ENCODE measurements at regions not wholly inside any gene's neighbourhood (a gene's known extent, or its start where the extent isn't known, plus 50 kb on each side); places are given as distances from the start of the nearest gene placed in this dataset.
A peak's percentile ranks its signal among the peaks of the same experiment; 100 is the strongest.
"Not testable (repeated sequence)": the region's sequence is repeated elsewhere in the genome, so short reads cannot be mapped to it uniquely, and the experiment has no call there.

DNA sequence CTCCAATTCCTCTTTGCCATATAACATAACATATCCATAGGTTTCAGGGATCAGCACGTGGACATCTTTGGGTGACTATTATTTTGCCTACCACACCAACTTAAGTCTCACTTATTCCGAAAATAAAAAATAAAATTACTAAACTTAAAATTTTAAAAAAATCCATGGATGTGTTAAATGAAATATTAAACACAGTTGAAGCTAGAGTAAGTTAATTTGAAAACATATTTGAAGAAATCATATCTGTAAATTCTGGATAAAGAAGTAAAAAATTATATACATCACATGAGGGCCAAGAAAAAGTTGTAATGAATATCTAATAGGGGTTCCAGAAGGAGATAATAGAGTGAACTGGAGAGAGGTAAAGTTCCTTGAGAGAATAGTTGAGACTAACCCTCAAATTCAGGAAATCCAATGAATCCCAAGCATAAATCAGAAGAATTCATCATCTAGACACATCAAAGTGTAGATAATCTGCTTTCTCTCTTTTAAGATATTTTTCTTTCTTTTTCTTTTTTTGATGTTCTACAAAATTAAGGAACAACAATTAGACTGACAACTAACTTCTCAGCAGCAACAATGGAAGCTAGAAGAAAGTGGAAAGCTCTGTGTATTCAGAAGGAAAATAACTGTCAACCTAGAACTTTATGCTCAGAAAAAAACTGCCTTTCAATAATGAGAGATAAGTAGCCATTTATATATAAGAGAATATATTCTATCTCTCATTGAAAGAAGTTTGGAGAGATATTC, 147.4 kb downstream of the ABHD5 start:
- DNase-seq (ENCODE audit: low read depth in 2 of 2): no peak

DNA sequence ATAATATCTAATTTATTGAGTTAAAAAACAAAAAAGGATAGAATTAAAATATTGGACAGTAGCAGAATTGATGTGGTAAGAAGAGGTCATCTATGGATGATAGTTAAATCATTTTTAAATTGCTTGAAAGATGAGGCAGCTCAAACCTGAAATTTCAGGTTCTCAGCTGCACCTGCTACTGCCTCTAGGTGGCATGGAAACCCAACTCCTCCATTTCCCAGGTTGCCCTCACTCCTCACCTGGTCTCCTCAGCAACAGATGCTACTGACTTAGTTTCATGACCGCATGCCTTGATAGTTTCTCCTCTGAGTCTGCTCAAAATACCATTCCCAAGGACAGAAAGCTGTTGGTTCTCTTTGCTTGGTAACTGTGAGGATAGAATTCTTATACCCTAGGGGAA, 148.1 kb downstream of the ABHD5 start:
- DNase-seq (ENCODE audit: low read depth in 2 of 2): no peak

DNA sequence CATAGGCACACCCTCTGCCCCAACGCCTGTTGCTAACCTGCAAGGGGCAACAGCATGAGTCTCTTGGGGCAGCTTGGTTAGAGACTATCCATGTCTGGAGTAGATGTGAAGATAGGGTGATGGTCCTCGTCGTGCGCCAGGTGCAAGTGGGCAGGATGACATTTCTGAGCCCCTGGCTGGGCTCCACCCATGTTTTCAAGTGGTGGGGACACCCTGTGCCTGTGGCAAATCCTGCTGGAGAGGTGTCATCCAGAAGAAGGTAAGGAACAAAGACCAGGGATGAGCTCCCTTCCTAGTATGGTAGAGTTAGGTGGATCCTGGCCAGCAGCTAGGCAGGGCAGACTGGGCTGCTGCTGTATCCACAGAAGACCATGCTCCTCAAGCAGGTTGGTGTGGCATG, 152.6 kb downstream of the ABHD5 start:
- DNase-seq (ENCODE audit: low read depth in 2 of 2): no peak

DNA sequence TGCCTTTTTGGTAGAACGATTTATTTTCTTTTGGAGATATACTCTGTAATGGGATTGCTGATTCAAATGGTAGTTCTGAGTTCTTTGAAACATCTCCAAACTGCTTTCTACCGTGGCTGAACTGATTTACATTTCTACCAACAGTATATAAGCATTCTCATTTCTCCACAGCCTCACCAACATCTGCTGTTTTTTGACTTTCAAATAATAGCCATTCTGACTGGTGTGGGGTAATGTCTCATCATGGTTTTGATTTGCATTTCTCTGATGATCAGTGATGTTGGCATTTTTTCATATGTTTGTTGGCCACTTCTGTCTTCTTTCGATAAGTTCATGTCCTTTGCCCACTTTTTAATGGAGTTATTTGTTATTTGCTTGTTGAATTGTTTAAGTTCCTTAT, 154.0 kb downstream of the ABHD5 start:
- DNase-seq (ENCODE audit: low read depth in 2 of 2): no peak

DNA sequence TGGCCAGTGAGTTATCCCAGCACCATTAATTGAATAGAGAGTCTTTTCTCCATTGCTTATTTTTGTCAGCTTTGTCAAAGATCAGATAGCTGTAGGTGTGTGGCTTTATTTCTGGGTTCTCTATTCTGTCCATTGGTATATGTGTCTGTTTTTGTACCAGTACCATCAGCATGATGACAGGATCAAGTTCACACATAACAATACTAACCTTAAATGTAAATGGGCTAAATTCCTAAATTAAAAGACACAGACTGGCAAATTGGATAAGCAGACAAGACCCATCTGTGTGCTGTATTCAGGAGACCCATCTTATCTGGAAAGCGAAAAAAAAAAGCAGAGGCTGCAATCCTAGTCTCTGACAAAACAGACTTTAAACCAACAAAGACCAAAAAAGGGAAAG, 154.8 kb downstream of the ABHD5 start:
- DNase-seq (ENCODE audit: low read depth in 2 of 2): not testable (repeated sequence)

DNA sequence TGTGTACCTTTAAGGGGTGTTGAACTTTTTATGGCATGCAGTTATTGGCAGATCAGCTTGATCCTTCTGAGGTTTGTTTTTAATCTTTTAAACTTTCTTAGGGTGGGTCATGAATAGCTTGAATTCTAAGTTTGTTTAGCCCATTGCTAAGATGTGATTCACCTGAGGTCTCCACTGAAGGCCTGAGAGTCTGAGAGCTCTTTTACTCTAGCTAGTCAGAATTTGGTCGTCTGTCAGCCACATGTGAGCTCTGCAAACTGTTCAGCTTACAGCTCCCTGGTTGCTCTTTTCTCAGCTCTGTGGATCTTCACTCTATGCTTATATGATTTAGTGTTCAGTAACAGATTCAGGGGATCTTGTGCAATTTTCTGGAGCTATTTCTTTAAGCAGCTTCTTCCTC, 161.3 kb downstream of the ABHD5 start:
- DNase-seq (ENCODE audit: low read depth in 2 of 2): no peak

DNA sequence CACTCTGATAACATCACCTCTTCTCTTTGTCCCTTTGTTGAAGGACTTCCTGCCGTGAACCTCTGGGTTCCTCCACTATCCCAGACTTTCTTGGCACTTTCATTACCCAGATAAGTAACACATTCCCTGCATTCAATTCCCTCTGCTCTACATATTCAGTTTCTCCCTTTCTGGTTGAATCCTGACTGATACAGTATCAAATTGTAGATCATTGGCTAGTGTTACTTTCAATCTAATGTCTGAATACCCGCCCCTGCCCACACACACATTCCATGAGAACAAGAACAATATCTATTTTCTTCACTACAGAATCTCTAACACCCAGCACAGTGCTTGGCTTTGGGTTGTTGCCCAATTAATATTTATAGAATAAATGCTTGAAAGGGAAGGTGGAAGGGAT, 163.5 kb downstream of the ABHD5 start:
- no peak for DNase-seq (ENCODE audit: low read depth in 2 of 2)

DNA sequence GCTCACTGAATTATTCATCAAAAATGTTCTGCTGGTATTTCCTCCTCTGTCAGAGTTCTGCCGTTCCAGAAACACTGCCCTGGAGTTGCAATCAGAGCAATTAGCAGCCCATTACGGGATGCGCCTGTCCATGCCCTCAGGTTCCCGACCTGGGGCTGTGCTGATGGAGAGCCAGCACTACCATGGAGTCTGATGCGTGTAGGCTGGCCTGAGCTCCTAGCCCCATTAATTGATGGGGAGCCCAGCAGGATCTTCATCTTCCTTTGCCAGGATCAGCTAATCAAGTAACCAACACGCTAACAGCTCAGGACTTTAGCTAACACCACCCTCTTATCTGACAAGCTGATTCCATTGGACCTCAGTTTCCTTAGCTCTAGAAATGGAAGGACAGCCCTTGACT, 164.2 kb downstream of the ABHD5 start:
- DNase-seq (ENCODE audit: low read depth in 2 of 2): no peak

DNA sequence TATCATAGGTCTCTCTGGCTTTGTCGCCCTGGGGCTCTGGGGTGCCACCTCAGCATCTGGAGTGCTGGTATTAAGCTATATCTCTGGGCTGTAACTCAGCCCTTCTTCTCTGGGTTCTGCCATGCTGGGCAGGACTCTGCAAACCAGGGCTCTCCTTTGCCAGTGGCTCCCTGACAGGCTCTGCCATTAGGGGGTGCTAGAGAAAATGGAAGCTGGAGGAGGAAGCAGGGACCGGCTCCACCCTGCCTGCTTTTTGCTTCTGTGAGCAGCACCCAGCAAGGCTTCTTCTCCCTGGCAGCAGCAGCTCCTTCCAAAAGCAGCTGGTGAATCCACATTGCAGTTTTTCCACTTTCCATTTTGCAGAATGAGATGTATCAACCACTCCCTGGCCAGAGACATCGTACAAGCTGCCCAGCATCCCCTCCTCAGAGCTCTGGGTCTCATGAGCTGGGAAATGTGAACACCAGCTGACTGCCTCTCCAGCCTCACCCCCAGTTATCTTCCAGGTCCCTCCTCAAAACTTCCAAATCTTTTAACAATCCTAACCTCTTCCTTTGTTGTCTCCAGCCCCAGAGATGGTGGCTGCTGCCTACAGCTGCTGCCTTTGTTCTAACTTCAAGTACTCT, 165.0 kb downstream of the ABHD5 start:
- peak; percentile 7 to 10 for DNase-seq (ENCODE audit: low read depth in 2 of 2)

DNA sequence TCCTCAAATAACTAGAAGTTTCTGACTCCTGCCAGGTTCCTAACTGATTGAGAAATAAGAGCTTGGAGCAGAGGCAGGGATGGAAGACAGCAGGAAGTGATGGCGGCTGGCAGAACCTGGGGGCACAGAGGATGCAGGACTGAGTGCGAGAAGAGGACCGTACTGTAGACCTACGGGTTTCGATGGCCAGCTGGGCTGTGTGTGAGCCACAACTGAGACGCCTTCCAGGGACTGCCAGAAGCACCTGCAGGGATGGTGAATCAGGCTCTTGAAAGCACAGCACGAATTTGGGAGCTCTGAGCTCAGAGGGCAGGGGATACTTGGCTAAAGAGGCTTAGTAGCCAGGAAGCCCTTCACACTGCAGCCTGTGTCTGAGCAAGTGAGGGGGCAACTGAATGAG, 165.6 kb downstream of the ABHD5 start:
- no peak for DNase-seq (ENCODE audit: low read depth in 2 of 2)

DNA sequence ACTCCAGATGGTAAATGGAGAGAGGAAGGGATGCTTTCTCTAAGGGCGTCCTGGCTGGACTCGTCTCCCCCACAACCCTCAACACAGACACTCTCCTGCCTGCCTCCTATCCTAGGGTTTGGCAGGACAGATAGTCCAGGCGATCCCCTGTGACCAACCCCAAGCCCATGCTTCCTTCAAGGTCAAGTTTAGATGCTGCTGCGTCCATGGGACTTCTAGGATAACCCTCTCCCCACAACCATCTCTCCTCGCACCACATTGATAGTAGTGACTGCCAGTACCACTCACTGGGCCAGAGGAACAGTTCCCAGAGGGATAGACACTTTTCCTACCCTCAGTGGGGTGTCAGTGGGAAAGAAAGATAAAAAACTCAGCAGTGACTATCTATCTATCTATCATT, 166.0 kb downstream of the ABHD5 start:
- no peak for DNase-seq (ENCODE audit: low read depth in 2 of 2)

DNA sequence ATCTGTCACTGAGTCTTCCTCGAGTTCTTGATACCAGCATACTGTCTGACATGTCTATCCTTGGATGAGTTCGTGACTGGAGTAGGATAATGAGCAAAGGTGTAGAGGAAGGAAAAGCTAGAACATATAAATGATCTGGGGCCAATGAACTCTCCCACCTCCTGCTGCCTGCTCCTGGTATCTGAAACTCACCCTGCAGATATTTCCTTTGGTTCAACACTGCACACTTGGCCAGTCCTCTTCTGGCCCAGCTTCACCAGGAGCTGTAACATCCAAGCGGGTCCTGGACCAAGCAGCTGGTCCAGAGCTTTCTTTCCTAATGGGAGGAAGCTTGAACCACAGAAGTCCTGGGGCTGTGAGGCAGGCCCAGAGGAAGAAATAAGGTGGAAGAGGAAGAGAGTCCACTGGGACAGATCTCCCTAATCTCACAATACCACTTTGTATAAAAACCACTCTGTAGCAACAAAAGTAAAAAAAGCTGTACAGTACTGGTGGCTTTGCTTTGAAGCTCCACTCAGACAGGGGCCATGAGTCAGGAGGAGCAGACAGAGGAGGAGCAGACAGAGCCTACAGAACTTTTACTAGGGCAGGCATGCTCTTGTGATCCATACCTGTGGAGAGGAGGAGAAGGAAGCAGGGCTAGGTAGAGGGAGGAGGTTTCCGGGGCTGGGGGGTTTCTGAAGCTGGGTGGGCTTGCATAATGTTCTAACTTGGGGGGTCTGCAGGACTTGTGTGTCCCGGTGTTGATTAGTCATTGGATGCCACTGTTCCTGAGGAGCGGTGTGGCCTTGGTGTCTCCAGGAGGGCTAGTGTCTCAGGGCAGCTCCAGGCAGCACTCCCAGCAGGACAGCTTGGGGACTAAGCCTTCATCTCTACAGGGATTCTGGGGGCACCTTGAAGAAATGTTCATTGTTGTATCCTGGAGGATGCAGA, 166.9 kb downstream of the ABHD5 start:
- no peak for DNase-seq (ENCODE audit: low read depth in 2 of 2)

DNA sequence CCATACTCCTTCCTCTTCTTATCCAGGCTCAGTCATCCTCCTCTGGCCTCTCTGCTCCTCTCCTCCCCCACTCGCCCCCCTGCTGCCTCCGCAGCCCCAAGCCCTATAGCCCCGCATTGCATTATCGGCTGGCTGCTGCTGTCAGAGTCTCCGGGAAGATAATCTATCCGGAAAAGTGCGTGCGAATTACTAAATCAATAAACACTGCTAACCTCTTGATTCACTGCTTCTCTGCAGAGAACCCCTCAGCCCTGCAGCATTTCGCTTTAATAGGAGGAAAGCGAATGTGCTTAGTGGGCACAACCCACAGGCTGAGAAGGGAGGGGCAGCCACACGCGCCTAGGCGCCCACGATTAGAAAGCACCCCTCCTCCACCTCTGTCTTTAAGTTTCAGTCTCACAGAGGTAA, 167.6 kb downstream of the ABHD5 start:
- no peak for DNase-seq (ENCODE audit: low read depth in 2 of 2)

DNA sequence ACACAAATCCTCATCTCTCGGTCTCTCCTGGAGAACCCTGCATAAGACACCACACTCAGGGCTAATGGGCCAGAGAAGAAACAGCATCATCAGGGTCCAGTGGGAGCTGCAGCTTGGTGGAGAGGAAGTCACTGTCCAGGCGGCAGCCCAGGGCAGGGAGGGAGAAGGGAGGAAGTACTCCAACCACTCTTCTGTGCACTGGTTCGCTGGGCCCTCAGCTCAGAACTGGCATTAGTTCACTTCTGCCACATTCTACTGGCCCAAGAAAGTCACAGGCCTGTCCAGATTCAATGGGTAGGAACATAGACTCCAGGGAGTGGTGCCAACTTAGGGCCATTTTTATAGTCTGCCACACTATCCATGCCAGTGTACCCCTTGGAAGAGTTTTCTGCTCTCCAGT, 169.0 kb downstream of the ABHD5 start:
- DNase-seq (ENCODE audit: low read depth in 2 of 2): no peak

DNA sequence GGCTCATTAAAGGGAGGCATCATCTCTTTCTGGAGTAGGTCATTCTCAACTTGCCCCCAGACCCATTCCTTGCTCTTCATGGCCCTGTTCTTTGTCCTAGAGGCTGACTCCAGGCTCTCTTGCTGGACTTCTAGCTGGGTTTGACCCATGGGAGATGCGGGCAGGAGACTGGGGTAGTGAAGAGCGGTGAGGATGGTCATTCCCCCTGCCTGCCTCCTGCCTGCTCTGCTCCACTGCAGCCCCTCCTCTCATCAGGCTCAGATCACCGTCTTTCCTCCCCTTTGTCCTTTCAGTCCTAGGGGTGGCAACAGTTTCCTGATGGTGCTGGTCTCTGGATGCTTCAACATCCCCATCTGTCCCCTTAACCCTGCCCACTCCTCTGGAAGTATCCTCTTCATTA, 170.9 kb downstream of the ABHD5 start:
- no peak for DNase-seq (ENCODE audit: low read depth in 2 of 2)

DNA sequence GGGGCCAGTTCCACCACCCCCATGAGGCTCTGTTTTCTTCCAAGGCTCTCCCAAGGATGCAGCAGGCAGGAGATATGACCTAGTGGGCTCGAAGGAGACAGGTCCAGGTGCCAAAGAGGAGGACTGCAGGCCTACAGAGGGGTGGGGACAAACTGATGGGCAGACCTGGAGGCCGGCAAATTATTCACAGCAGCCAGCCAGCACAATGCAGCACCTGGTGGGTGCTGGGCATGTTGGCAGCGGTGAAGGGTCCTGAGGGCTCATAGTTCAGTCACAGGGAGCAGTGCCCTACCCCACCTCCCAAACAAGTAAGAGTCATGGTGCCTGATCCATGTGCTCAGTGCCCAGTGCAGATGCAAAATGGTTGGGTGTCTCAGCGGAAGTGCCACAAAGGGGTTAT, 171.7 kb downstream of the ABHD5 start:
- DNase-seq (ENCODE audit: low read depth in 2 of 2): no peak

DNA sequence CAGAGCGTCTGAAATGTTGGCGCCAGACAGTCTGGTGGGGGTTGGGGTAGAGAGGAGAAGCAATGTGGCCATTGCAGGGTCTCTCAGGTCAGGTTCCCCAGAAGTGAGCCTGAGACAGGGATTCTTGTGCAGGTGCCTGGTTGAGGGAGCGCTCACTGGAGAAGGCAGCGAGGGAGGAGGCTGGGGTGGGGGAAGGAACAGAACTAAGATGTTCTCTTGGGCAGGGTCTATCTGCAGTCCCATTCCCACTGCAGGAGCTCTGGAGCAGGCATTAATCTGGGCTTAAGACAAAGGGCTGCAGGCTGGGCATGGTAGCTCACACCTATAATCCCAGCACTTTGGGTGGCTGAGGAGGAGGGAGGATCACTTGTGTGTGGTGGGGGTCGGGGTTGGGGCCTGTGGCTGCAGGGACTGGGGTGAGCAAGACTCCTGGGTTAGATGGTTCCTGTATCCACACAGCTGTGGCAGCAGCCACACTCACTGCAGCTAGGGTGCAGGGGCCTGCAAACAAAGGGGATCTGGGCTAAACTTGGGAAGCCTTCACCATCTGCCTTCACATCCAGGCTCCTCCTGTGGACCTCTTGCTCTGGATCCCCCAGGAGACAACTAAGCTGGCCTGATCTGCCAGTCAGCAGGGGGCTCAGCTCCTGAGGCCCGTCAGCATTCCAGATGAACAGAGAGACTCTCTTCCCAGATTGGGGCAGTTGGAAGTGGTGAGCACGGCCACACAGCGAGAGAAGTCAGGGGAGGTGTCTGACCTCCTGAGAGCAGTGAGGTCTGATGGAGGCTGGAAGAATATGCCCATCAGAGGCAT, 172.5 kb downstream of the ABHD5 start:
- DNase-seq (ENCODE audit: low read depth in 2 of 2): no peak

DNA sequence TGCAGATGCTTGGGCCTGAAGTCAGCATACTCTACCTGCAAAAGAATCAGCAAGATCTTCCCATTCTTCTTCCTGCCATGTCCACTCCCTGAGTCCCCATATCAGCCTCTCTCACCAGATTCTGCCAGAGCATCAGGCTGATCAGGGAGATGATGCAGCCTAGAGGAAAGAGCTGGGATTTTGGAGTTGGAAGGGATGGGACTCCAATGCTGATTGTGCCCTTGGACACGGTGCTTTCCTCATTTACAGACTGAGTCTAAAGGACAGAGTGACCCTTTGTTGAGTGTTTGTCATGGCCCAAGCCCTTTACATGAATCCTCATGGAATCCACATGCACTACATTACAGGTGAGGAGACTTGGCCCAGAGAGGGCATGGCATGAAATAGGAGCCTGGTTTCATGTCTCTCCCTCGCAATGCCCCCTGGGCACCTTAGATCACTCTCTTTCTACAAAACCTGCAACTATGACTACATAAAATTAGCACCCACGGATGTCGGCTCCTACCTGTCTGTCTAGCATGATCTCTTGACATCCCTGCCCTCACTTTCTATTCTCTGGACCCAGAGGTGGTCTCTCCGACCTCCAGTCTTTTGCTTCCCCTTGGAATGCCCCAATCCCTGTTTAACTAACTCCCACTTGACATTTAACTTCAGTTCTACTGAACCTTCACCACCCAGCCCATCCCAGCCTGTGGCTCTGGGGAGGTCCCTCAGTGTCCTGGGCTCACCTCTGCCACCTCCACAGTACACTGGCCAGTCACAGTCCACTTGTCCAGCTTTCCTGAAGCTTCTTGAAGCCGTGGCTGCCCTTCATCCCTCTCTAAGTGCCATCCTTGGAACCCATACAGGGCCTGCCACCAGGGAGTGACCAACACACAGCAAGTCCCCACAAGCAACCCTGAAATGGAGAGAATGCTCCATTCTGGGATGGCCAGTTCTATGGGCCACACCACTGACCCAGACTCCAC, 173.5 kb downstream of the ABHD5 start:
- no peak for DNase-seq (ENCODE audit: low read depth in 2 of 2)

DNA sequence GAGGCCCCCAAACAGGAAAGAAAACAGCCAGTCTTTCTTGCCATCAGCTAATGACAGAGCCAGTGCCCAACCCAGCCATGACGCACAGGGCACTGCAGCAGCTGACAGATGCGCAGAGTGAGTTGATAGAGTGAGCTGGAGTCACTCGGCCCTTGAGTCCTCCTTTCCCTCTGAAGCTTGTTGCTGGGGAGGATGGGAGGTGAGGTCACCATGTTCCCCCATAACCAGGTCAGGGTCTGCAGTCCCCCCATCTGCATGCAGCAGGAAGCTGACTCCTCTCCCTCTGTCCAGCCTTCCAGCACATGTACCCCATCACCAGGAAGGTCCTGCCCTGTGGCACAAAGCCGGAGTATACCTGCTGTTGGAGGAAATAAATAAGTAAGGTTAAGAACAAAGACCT, 174.6 kb downstream of the ABHD5 start:
- DNase-seq (ENCODE audit: low read depth in 2 of 2): no peak

DNA sequence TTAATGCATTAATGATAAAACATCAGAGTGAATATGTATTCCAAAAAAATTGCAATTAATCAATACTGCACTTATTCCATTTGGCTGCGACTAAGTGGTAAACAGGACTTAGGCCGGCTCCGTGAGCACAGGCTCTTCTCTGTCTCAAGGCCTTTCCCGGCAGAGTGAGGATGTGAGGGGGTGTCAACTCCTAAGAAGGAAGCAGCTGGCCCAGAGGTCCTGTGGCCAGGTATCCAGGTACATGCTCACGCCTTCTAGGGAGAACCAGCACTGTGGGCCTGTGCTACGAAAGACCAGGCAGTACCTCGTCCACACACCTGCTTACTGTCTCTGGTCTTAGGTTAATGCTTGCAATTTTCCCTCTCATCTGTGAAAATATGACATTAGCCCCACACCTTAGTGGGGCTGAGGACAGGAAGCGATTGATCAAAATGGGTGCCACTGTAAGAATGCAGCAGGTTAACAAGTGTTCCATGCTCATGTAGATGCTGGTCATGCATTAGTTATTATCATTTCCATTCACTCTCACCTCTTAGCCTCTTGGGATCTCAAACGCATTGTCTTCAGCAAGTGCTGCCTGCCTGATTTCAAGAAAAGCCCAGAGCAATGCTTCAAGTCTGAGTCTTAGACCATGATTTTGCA, 175.3 kb downstream of the ABHD5 start:
- no peak for DNase-seq (ENCODE audit: low read depth in 2 of 2)

Data from stimulated activated CD4-positive, alpha-beta T cell treated with anti-CD3 and anti-CD28 coated beads, Interleukin-15, amount 100 ng/mL, for 48 hours (primary cell).